ENCODE measurements at regions not wholly inside any gene's neighbourhood (a gene's known extent, or its start where the extent isn't known, plus 50 kb on each side); places are given as distances from the start of the nearest gene placed in this dataset.
A peak's percentile ranks its signal among the peaks of the same experiment; 100 is the strongest.

DNA sequence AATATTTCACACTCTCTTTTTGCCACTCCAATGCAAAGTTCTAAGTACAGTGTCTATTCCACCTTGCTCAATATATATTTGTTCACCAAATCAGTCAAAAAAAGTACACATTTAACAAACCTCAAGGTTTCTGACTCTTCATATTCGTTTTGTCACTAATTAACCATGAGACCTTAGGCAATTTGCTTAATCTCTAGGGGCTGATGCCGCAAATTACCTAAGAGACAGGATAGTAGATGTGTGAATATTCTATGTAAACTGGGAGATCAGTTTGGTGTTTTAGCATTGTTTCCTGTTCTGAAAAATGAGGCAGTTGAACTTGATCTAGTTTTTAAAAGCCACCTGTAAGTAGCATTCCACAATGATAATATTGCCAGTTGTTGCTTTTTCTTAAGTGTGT lies 182.5 kb upstream of the KCNH8 start:
- Histone ChIP-seq H3K9me3 (ENCODE audit: control insufficient read depth in 2 of 2, insufficient read depth in 1 of 2, low read length in 1 of 2) (peaks cover 0 to 8% of the 10 kb centered on the region in 2 donors), H3K27me3 (ENCODE audit: control insufficient read depth in 2 of 2, insufficient read depth in 1 of 2, low read length in 1 of 2) (no peaks in the 10 kb centered on the region), H3K4me3 (ENCODE audit: low read length in 2 of 2) (peak overlapping the region in 1 of 2 donors; percentile 8), H3K36me3 (ENCODE audit: control insufficient read depth in 2 of 2, insufficient read depth in 2 of 2, low read length in 1 of 2) (peaks cover 0 to 4% of the 10 kb centered on the region in 2 donors), H3K27ac (ENCODE audit: low read depth in 1 of 2, low read length in 1 of 2) (peak overlapping the region in 1 of 2 donors; percentile 88), H3K4me1 (ENCODE audit: control insufficient read depth in 2 of 2, insufficient read depth in 2 of 2, low read length in 2 of 2) (peaks cover 0 to 14% of the 10 kb centered on the region in 2 donors)
- peak in 1 of 9 donors; percentile 68 for DNase-seq (ENCODE audit: low read depth in 6 of 9, low spot score in 9 of 9)
- WGBS, result 90% methylated on average over 2 of the region's 2 CpGs

DNA sequence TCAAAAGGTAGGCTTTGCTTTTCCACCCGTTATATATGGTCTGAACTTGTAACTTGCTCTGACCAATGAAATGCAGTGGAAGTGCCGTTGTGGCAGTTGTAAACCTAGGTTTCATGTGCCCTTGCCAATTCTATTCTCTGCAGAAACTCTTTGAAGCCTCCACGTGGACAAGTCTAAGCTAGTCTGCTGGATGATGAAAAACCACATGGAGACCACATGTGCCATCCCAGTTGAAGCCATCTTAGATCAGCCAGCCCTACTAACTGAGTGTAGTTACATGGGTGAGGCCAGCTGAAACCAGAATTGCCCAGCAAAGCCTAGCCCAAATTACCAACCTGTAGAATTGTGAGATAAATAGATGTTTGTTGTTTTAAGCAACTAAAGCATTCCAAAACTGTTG lies 183.7 kb upstream of the KCNH8 start:
- no peak overlapping the region for H3K4me3 ChIP-seq (ENCODE audit: low read length in 2 of 2)
- H3K27me3 ChIP-seq (ENCODE audit: control insufficient read depth in 2 of 2, insufficient read depth in 1 of 2, low read length in 1 of 2), result no peaks in the 10 kb centered on the region
- peaks cover 0 to 8% of the 10 kb centered on the region in 2 donors for H3K9me3 ChIP-seq (ENCODE audit: control insufficient read depth in 2 of 2, insufficient read depth in 1 of 2, low read length in 1 of 2)
- 80% methylated on average over 3 of the region's 3 CpGs for WGBS
- no peak overlapping the region for H3K27ac ChIP-seq (ENCODE audit: low read depth in 1 of 2, low read length in 1 of 2)
- peaks cover 0 to 14% of the 10 kb centered on the region in 2 donors for H3K4me1 ChIP-seq (ENCODE audit: control insufficient read depth in 2 of 2, insufficient read depth in 2 of 2, low read length in 2 of 2)
- H3K36me3 ChIP-seq (ENCODE audit: control insufficient read depth in 2 of 2, insufficient read depth in 2 of 2, low read length in 1 of 2), result peaks cover 0 to 4% of the 10 kb centered on the region in 2 donors
- DNase-seq (ENCODE audit: low read depth in 6 of 9, low spot score in 9 of 9), result no peak

DNA sequence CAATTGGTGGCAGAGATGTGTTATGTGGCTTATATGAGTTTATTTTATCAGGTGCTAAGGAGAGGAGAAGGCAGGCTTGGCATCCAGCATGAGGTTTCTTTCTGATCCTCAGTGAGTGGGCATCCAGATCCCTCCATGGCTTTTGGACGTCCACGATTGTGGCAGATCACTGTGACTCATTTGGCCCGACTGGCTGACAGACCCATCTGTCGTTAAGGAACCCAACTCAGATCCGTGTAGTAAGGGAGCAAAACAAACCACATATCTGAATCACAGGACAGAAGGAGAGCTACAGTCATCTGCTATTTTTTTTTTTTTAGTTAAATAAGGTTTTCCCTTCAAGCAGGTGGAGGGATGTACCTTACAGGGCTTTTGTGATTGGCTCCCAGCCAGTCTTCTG lies 197.0 kb upstream of the KCNH8 start:
- Histone ChIP-seq H3K4me3 (ENCODE audit: low read length in 2 of 2) (no peak overlapping the region), H3K9me3 (ENCODE audit: control insufficient read depth in 2 of 2, insufficient read depth in 1 of 2, low read length in 1 of 2) (peaks cover 0 to 3% of the 10 kb centered on the region in 2 donors), H3K27ac (ENCODE audit: low read depth in 1 of 2, low read length in 1 of 2) (no peak overlapping the region), H3K27me3 (ENCODE audit: control insufficient read depth in 2 of 2, insufficient read depth in 1 of 2, low read length in 1 of 2) (no peaks in the 10 kb centered on the region), H3K4me1 (ENCODE audit: control insufficient read depth in 2 of 2, insufficient read depth in 2 of 2, low read length in 2 of 2) (peaks cover 0 to 4% of the 10 kb centered on the region in 2 donors), H3K36me3 (ENCODE audit: control insufficient read depth in 2 of 2, insufficient read depth in 2 of 2, low read length in 1 of 2) (no peaks in the 10 kb centered on the region)
- no peak for DNase-seq (ENCODE audit: low read depth in 6 of 9, low spot score in 9 of 9)
- WGBS, result 96% methylated on average over 5 of the region's 5 CpGs

DNA sequence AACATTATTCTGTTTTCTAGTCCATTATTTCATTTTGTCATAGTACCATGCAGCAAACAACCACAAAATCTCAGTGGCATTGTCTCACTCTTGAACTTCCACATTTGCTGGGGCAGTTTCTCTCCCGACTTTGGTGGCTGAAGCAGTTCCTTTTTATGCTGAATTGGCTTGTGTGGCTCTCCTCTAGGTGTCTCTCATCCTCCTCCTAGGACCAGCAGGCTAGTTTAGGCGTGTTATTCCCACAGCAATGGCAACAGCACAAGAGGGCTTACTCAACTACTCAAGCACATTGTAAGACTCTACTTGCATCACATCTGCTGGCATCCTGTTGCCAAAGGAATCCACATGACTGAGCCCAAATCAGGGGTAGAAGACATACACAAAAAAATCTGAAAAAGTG lies 201.8 kb upstream of the KCNH8 start:
- no peak overlapping the region for H3K27ac ChIP-seq (ENCODE audit: low read depth in 1 of 2, low read length in 1 of 2)
- no peak overlapping the region for H3K4me3 ChIP-seq (ENCODE audit: low read length in 2 of 2)
- H3K9me3 ChIP-seq (ENCODE audit: control insufficient read depth in 2 of 2, insufficient read depth in 1 of 2, low read length in 1 of 2), result peaks cover 0 to 8% of the 10 kb centered on the region in 2 donors
- no peaks in the 10 kb centered on the region for H3K36me3 ChIP-seq (ENCODE audit: control insufficient read depth in 2 of 2, insufficient read depth in 2 of 2, low read length in 1 of 2)
- 26% methylated on average over 2 of the region's 2 CpGs for WGBS
- peak in 3 of 9 donors; percentile 18 to 42 (median 28) for DNase-seq (ENCODE audit: low read depth in 6 of 9, low spot score in 9 of 9)
- no peaks in the 10 kb centered on the region for H3K27me3 ChIP-seq (ENCODE audit: control insufficient read depth in 2 of 2, insufficient read depth in 1 of 2, low read length in 1 of 2)
- peaks cover 0 to 10% of the 10 kb centered on the region in 2 donors for H3K4me1 ChIP-seq (ENCODE audit: control insufficient read depth in 2 of 2, insufficient read depth in 2 of 2, low read length in 2 of 2)

DNA sequence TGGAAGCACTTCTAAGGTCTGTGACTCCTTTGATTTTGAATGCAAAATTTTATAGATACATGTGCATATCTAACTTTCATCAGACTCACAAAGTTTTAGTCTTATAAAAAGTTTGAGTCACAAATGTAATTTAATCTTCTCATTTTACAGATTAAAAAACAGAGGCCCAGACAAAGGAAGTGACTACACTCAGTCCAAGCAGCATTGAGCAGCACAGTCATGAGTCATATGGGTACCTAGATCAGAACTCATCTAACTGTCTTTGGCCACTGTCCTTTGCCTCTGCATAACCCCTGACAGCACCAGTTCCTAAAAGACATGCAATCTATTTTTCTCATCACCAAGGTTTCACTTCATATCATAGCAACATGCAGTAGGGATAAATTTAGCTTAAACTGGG lies 210.7 kb upstream of the KCNH8 start:
- no peaks in the 10 kb centered on the region for H3K4me1 ChIP-seq (ENCODE audit: control insufficient read depth in 2 of 2, insufficient read depth in 2 of 2, low read length in 2 of 2)
- H3K4me3 ChIP-seq (ENCODE audit: low read length in 2 of 2), result no peak overlapping the region
- no peak for DNase-seq (ENCODE audit: low read depth in 6 of 9, low spot score in 9 of 9)
- no peaks in the 10 kb centered on the region for H3K27me3 ChIP-seq (ENCODE audit: control insufficient read depth in 2 of 2, insufficient read depth in 1 of 2, low read length in 1 of 2)
- no peaks in the 10 kb centered on the region for H3K36me3 ChIP-seq (ENCODE audit: control insufficient read depth in 2 of 2, insufficient read depth in 2 of 2, low read length in 1 of 2)
- H3K27ac ChIP-seq (ENCODE audit: low read depth in 1 of 2, low read length in 1 of 2), result no peak overlapping the region
- no peaks in the 10 kb centered on the region for H3K9me3 ChIP-seq (ENCODE audit: control insufficient read depth in 2 of 2, insufficient read depth in 1 of 2, low read length in 1 of 2)

DNA sequence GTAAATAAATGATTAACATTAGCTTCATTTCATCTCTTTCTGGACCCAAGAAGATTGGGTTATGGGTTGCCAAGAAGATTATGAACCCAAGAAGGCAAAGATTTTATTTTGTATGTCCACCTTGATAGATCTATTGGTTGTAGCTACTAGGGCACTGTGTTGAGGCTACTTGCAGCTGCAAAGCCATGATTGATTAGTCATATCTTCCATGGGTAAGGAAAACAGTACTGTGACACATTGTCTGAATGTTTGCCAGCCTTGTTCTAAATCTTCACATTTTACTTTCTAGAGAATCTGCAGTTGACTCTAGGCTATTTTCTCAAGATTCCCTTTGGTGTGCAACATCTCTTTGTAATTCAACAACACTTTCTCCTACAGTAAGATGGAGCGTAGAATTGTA lies 229.2 kb upstream of the KCNH8 start:
- 97% methylated on average over 1 of the region's 1 CpG for WGBS
- Histone ChIP-seq H3K36me3 (ENCODE audit: control insufficient read depth in 2 of 2, insufficient read depth in 2 of 2, low read length in 1 of 2) (no peaks in the 10 kb centered on the region), H3K9me3 (ENCODE audit: control insufficient read depth in 2 of 2, insufficient read depth in 1 of 2, low read length in 1 of 2) (no peaks in the 10 kb centered on the region), H3K27ac (ENCODE audit: low read depth in 1 of 2, low read length in 1 of 2) (no peak overlapping the region), H3K27me3 (ENCODE audit: control insufficient read depth in 2 of 2, insufficient read depth in 1 of 2, low read length in 1 of 2) (no peaks in the 10 kb centered on the region), H3K4me3 (ENCODE audit: low read length in 2 of 2) (no peak overlapping the region), H3K4me1 (ENCODE audit: control insufficient read depth in 2 of 2, insufficient read depth in 2 of 2, low read length in 2 of 2) (peaks cover 6 to 7% of the 10 kb centered on the region in 2 donors)
- DNase-seq (ENCODE audit: low read depth in 6 of 9, low spot score in 9 of 9), result no peak

DNA sequence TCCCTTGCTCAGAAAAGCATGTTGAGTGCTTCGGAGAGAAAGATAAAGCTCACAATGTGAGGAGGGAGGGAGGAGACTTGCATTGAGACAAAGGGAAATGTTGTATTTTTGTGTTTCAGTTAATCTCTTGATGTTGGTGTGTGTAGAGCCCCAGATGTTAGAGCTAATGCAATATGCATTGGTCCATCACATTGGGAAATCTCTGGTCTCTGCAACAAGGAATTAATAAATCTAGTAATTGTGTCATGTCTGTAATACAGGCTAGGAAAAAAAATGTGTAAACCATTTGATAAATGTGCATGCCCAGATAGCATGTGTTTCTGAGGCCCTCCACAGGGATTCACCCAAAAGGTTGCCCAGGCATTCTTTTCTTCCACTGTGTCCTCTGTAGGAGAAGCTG lies 230.4 kb upstream of the KCNH8 start:
- Histone ChIP-seq H3K4me1 (ENCODE audit: control insufficient read depth in 2 of 2, insufficient read depth in 2 of 2, low read length in 2 of 2) (peaks cover 6 to 7% of the 10 kb centered on the region in 2 donors), H3K9me3 (ENCODE audit: control insufficient read depth in 2 of 2, insufficient read depth in 1 of 2, low read length in 1 of 2) (no peaks in the 10 kb centered on the region), H3K27me3 (ENCODE audit: control insufficient read depth in 2 of 2, insufficient read depth in 1 of 2, low read length in 1 of 2) (no peaks in the 10 kb centered on the region), H3K4me3 (ENCODE audit: low read length in 2 of 2) (no peak overlapping the region), H3K36me3 (ENCODE audit: control insufficient read depth in 2 of 2, insufficient read depth in 2 of 2, low read length in 1 of 2) (no peaks in the 10 kb centered on the region), H3K27ac (ENCODE audit: low read depth in 1 of 2, low read length in 1 of 2) (no peak overlapping the region)
- no peak for DNase-seq (ENCODE audit: low read depth in 6 of 9, low spot score in 9 of 9)
- WGBS, result 100% methylated on average over 1 of the region's 1 CpG

DNA sequence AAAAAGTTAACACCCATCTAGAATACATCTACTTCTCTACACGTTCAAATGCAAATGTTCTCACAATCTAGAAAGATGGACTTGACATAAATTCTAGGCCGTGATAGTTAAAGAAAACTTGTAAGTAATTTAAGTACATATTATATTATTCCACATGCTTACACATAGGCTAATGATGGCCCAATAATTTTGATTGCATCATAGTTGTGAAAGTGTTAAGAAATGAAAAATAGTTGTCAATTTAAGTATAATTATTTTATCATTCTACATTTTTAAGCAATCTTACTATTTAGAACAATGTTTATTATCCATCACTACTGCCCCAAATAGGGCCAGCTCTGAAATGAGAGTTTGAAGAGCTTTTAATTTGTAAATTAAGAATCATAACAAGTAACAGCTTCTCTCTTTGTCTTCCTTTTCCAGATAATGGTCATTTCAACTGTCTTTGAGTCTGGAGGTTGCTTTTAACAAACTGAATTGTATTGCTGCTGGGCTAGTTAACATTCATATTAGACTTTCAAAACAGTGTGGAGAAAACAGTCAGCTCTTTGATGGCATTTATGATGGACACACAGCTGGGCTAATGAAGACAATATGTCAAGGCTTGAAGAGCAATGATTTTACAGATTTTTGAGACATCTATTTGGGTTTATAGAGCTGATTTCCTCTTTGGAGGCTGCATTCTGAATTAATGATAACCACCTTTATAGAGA lies 246.1 kb upstream of the KCNH8 start:
- 95% methylated on average over 2 of the region's 2 CpGs for WGBS
- no peaks in the 10 kb centered on the region for H3K27me3 ChIP-seq (ENCODE audit: control insufficient read depth in 2 of 2, insufficient read depth in 1 of 2, low read length in 1 of 2)
- peaks cover 0 to 4% of the 10 kb centered on the region in 2 donors for H3K9me3 ChIP-seq (ENCODE audit: control insufficient read depth in 2 of 2, insufficient read depth in 1 of 2, low read length in 1 of 2)
- no peak for DNase-seq (ENCODE audit: low read depth in 6 of 9, low spot score in 9 of 9)
- H3K27ac ChIP-seq (ENCODE audit: low read depth in 1 of 2, low read length in 1 of 2), result no peak overlapping the region
- H3K36me3 ChIP-seq (ENCODE audit: control insufficient read depth in 2 of 2, insufficient read depth in 2 of 2, low read length in 1 of 2), result no peaks in the 10 kb centered on the region
- H3K4me3 ChIP-seq (ENCODE audit: low read length in 2 of 2), result no peak overlapping the region
- peaks cover 7 to 17% of the 10 kb centered on the region in 2 donors for H3K4me1 ChIP-seq (ENCODE audit: control insufficient read depth in 2 of 2, insufficient read depth in 2 of 2, low read length in 2 of 2)

DNA sequence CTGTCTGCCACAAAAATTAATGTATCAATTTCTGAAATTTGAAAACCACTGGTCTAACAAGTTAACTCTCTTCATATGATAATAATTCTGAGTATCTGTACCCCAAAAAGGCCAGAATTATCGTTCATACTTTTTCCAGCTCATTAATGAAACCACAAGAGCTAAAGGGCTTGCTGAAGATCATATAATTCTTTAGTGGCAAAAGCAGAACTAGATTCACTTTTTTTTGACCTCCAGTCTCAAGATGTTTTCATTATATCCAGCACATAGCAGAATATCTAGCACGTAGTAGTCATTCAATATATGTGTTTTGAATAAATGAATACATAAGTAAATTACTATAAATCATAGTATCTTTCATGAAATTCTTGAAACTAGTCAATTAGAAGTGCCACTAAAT lies 246.7 kb upstream of the KCNH8 start:
- Histone ChIP-seq H3K27me3 (ENCODE audit: control insufficient read depth in 2 of 2, insufficient read depth in 1 of 2, low read length in 1 of 2) (no peaks in the 10 kb centered on the region), H3K4me1 (ENCODE audit: control insufficient read depth in 2 of 2, insufficient read depth in 2 of 2, low read length in 2 of 2) (peaks cover 7 to 18% of the 10 kb centered on the region in 2 donors), H3K9me3 (ENCODE audit: control insufficient read depth in 2 of 2, insufficient read depth in 1 of 2, low read length in 1 of 2) (peaks cover 0 to 4% of the 10 kb centered on the region in 2 donors), H3K4me3 (ENCODE audit: low read length in 2 of 2) (no peak overlapping the region), H3K36me3 (ENCODE audit: control insufficient read depth in 2 of 2, insufficient read depth in 2 of 2, low read length in 1 of 2) (no peaks in the 10 kb centered on the region), H3K27ac (ENCODE audit: low read depth in 1 of 2, low read length in 1 of 2) (peak overlapping the region; percentile 70 to 91)
- WGBS, result 37% methylated on average over 2 of the region's 2 CpGs
- no peak for DNase-seq (ENCODE audit: low read depth in 6 of 9, low spot score in 9 of 9)

All from thymus (tissue), 11 donors.